Type B pancreatic cell (in vitro differentiated cells): ENCODE measurements at regions not wholly inside any gene's neighbourhood (a gene's known extent, or its start where the extent isn't known, plus 50 kb on each side); places are given as distances from the start of the nearest gene placed in this dataset.

Experiments
- DNase-seq: peaks from one replicate; pipeline ENCODE4 v3.0.0; 2021; ENCODE audit warnings: mixed read lengths; ENCODE audit not compliant: unreplicated experiment; ENCODE audit errors: extremely low spot score
- H3K27ac Mint-ChIP-seq: 2 replicates; pipeline ENCODE4 v1.8.0; 2021; ENCODE audit warnings: mild to moderate bottlenecking, mixed read lengths
- H3K27me3 Mint-ChIP-seq: 2 replicates; pipeline ENCODE4 v1.8.0; 2021; ENCODE audit warnings: mixed read lengths
- H3K36me3 Mint-ChIP-seq: 2 replicates; pipeline ENCODE4 v1.8.0; 2021; ENCODE audit warnings: mixed read lengths
- H3K4me1 Mint-ChIP-seq: one replicate; pipeline ENCODE4 v1.8.0; 2021; ENCODE audit warnings: mixed read lengths; ENCODE audit not compliant: unreplicated experiment
- H3K4me3 Mint-ChIP-seq: 2 replicates; pipeline ENCODE4 v1.8.0; 2021; ENCODE audit warnings: mild to moderate bottlenecking, mixed read lengths
- H3K9me3 Mint-ChIP-seq: 2 replicates; pipeline ENCODE4 v1.8.0; 2021; ENCODE audit warnings: mixed read lengths
- TF ChIP-seq, protein P1 (sequence below): fragments of 200-600 bp; sonication (generic); conservative IDR thresholded peaks from 2 replicates; pipeline ENCODE4 v1.5.0; 2021; ENCODE audit warnings: antibody characterized with exemption, mild to moderate bottlenecking

DNA sequence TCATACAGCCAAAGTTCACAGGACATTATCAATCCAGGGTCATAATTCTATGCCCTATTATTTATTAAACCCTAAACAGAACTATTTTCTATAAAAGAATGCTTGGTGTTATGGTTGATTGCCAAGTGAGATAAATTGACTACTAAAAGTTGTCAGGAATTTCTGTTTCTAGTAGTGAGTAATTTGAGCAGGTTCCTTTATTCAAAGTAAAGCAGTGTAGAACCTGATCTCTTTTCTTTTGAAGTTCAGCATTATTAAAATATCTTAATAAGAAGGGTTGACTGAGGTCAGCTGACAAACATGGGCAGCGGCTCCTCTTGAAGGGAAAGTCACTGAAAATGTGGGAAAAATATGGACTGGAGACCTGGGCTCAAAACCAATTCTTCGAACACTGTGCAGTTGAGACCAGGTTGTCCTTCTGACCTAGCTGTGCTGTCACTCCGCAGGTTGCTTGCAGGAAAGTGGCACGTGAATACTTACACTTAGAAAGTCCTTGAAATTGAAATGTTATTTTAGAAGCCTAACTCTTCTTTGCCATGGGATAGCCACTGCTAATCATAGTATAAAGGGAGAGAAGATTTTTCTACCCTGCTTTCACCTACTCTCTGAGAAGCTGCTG is 141.0 kb downstream of the RASSF9 start:
- TF ChIP-seq, protein P1, sequence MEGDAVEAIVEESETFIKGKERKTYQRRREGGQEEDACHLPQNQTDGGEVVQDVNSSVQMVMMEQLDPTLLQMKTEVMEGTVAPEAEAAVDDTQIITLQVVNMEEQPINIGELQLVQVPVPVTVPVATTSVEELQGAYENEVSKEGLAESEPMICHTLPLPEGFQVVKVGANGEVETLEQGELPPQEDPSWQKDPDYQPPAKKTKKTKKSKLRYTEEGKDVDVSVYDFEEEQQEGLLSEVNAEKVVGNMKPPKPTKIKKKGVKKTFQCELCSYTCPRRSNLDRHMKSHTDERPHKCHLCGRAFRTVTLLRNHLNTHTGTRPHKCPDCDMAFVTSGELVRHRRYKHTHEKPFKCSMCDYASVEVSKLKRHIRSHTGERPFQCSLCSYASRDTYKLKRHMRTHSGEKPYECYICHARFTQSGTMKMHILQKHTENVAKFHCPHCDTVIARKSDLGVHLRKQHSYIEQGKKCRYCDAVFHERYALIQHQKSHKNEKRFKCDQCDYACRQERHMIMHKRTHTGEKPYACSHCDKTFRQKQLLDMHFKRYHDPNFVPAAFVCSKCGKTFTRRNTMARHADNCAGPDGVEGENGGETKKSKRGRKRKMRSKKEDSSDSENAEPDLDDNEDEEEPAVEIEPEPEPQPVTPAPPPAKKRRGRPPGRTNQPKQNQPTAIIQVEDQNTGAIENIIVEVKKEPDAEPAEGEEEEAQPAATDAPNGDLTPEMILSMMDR = no peak
- no peaks in the 10 kb centered on the region for H3K27me3 Mint-ChIP-seq
- no peak overlapping the region for H3K27ac Mint-ChIP-seq
- DNase-seq = no peak
- peaks cover 11% of the 10 kb centered on the region for H3K4me1 Mint-ChIP-seq
- H3K9me3 Mint-ChIP-seq = no peaks in the 10 kb centered on the region
- no peak overlapping the region for H3K4me3 Mint-ChIP-seq
- no peaks in the 10 kb centered on the region for H3K36me3 Mint-ChIP-seq

- Mint-ChIP-seq H3K27me3 (no peaks in the 10 kb centered on the region), H3K4me3 (no peak overlapping the region), H3K27ac (no peak overlapping the region), H3K9me3 (no peaks in the 10 kb centered on the region), H3K4me1 (peaks cover 6% of the 10 kb centered on the region), H3K36me3 (no peaks in the 10 kb centered on the region)
- no peak for DNase-seq
- TF ChIP-seq, protein P1 = no peak
These were observed 139.2 kb downstream of the RASSF9 start for GRCh38 chr12:85697003-85697402.

- Mint-ChIP-seq H3K9me3 (no peaks in the 10 kb centered on the region), H3K4me3 (no peak overlapping the region), H3K4me1 (peaks cover 6% of the 10 kb centered on the region), H3K27ac (no peak overlapping the region), H3K27me3 (no peaks in the 10 kb centered on the region), H3K36me3 (no peaks in the 10 kb centered on the region)
- TF ChIP-seq, protein P1 = no peak
- no peak for DNase-seq
These were observed 137.3 kb downstream of the RASSF9 start for GRCh38 chr12:85698937-85699336.

GRCh38 chr12:85708775-85709174 is 127.4 kb downstream of the RASSF9 start:
- Mint-ChIP-seq H3K4me1 (no peaks in the 10 kb centered on the region), H3K4me3 (no peak overlapping the region), H3K27ac (no peak overlapping the region), H3K36me3 (no peaks in the 10 kb centered on the region), H3K27me3 (no peaks in the 10 kb centered on the region), H3K9me3 (peaks cover 10% of the 10 kb centered on the region)
- no peak for DNase-seq
- TF ChIP-seq, protein P1 = no peak

GRCh38 chr12:85711735-85712390 is 124.3 kb downstream of the RASSF9 start:
- no peak for DNase-seq
- H3K9me3 Mint-ChIP-seq = peaks cover 4% of the 10 kb centered on the region
- H3K4me3 Mint-ChIP-seq = no peak overlapping the region
- H3K36me3 Mint-ChIP-seq = no peaks in the 10 kb centered on the region
- no peak overlapping the region for H3K27ac Mint-ChIP-seq
- H3K27me3 Mint-ChIP-seq = no peaks in the 10 kb centered on the region
- TF ChIP-seq, protein P1 = no peak
- H3K4me1 Mint-ChIP-seq = no peaks in the 10 kb centered on the region
